Ascending aorta (tissue), 2 donors: ENCODE measurements at regions not wholly inside any gene's neighbourhood (a gene's known extent, or its start where the extent isn't known, plus 50 kb on each side); places are given as distances from the start of the nearest gene placed in this dataset.

Experiments
- DNase-seq, 2 donors: peaks; one replicate each; pipeline ENCODE4 v3.0.0-alpha.2; 2019; ENCODE audit warnings: low spot score in 2 of 2
- H3K27ac ChIP-seq, 2 donors: fragments of 200-600 bp; sonication (generic); one replicate each; pipeline ENCODE4 v1.5.1; 2016 to 2017; ENCODE audit warnings: mild to moderate bottlenecking in 1 of 2
- H3K27me3 ChIP-seq: fragments of 200-600 bp; sonication (generic); one replicate; pipeline ENCODE4 v1.5.1; 2017
- H3K36me3 ChIP-seq, 2 donors: fragments of 200-600 bp; sonication (generic); one replicate each; pipeline ENCODE4 v1.5.1; 2016
- H3K4me1 ChIP-seq, 2 donors: fragments of 200-600 bp; sonication (generic); one replicate each; pipeline ENCODE4 v1.5.1; 2016 to 2017; ENCODE audit warnings: mild to moderate bottlenecking in 1 of 2
- H3K4me3 ChIP-seq, 2 donors: fragments of 200-600 bp; sonication (generic); one replicate each; pipeline ENCODE4 v1.5.1; 2016 to 2017; ENCODE audit warnings: mild to moderate bottlenecking in 1 of 2
- H3K9me3 ChIP-seq, 2 donors: fragments of 200-600 bp; sonication (generic); one replicate each; pipeline ENCODE4 v1.5.1; 2016
- intact Hi-C: fragments of 100-400 bp; cut with DNase I; formaldehyde crosslinking; loops from one replicate; pipeline ENCODE4 v1.15.1; 2023
- TF ChIP-seq, protein P1 (sequence below), 3 experiments: fragments of 200-600 bp in 2 of 3; fragments of 450-650 bp in 1 of 3; sonication (generic) in 2 of 3; IDR thresholded peaks; one replicate each; pipeline ENCODE4 v1.5.1; 2016 to 2019; ENCODE audit warnings: antibody characterized with exemption in 3 of 3, mild to moderate bottlenecking in 1 of 3, moderate library complexity in 1 of 3

DNA sequence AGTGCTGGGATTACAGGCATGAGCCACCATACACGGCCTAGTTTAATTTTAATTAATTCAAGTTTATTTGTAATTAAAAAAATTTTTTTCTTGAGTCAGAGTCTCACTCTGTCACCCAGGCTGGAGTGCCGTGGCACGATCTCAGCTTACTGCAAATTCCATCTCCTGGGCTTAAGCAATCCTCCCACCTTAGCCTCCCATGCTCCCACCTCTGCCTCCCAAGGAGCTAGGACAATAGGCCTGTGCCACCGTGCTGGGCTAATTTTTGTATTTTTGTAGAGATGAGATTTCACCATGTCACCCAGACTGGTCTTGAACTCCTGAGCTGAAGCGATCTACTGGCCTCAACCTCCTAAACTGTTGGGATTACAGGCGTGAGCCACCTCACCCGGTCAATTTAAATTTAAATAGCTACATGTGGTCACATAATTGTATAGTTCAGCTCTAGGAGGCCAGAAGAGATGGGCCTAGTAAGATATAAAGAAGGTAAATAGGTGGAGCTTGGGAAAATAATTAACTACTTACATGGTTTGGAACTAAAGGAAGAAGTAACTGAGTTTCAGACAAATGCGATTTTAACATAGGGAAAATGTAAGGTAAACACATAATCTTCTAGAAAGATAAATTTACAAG lies 220.0 kb upstream of the CITED2 start:
- H3K36me3 ChIP-seq, result no peaks in the 10 kb centered on the region
- peaks cover 7 to 51% of the 10 kb centered on the region in 2 donors for H3K4me1 ChIP-seq
- no peak for DNase-seq
- TF ChIP-seq, protein P1, sequence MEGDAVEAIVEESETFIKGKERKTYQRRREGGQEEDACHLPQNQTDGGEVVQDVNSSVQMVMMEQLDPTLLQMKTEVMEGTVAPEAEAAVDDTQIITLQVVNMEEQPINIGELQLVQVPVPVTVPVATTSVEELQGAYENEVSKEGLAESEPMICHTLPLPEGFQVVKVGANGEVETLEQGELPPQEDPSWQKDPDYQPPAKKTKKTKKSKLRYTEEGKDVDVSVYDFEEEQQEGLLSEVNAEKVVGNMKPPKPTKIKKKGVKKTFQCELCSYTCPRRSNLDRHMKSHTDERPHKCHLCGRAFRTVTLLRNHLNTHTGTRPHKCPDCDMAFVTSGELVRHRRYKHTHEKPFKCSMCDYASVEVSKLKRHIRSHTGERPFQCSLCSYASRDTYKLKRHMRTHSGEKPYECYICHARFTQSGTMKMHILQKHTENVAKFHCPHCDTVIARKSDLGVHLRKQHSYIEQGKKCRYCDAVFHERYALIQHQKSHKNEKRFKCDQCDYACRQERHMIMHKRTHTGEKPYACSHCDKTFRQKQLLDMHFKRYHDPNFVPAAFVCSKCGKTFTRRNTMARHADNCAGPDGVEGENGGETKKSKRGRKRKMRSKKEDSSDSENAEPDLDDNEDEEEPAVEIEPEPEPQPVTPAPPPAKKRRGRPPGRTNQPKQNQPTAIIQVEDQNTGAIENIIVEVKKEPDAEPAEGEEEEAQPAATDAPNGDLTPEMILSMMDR (IDR thresholded peaks at IDR 0.05), result no peak
- peak overlapping the region in 1 of 2 donors; percentile 23 for H3K27ac ChIP-seq
- no peak overlapping the region for H3K4me3 ChIP-seq
- H3K27me3 ChIP-seq, result no peaks in the 10 kb centered on the region
- no peaks in the 10 kb centered on the region for H3K9me3 ChIP-seq
- intact Hi-C loops, result no loop called here

DNA sequence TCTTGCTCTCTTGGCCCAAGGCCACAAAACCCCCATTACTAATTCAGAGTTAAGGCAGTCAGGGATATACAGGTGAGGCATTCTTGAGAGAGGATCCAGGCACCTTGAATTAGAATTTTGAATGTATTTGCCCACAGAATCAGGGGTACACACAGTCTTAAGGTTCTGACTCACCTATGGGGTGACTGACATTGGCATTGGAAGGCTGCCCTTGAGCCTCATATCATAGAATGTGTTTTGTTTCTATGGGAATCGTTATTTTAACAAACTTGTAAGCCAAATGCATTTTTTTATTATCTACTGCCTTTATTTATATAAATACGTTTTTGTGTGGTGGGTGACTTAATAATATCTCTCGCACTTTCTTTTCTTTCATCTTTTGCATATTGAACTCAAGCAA lies 218.6 kb upstream of the CITED2 start:
- no peak overlapping the region for H3K4me3 ChIP-seq
- H3K9me3 ChIP-seq, result no peaks in the 10 kb centered on the region
- no peaks in the 10 kb centered on the region for H3K36me3 ChIP-seq
- DNase-seq, result no peak
- no peaks in the 10 kb centered on the region for H3K27me3 ChIP-seq
- intact Hi-C loops, result no loop called here
- H3K27ac ChIP-seq, result peak overlapping the region in 1 of 2 donors; percentile 10
- H3K4me1 ChIP-seq, result peaks cover 7 to 45% of the 10 kb centered on the region in 2 donors
- TF ChIP-seq, protein P1 (IDR thresholded peaks at IDR 0.05), result no peak

DNA sequence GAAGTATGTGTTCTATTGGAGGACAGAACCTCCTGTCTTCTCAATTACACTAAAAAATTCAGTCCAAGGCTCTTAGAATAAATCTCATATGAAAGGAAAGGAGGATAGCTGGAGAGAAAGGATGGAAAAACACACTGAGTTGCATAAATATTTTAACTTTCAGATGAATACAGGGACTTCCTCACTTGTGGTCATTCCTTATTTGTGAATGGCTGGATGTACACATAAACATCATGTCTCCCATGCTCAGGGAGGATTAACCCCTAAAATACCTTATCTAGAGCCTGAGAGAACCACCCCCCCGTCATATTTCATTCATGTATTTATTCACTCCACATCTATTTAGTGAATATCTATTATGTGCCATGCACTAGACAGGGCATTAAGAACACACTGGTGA lies 217.6 kb upstream of the CITED2 start:
- Histone ChIP-seq H3K9me3 (no peaks in the 10 kb centered on the region), H3K4me3 (no peak overlapping the region), H3K27ac (peak overlapping the region; percentile 10 to 69), H3K27me3 (no peaks in the 10 kb centered on the region), H3K36me3 (no peaks in the 10 kb centered on the region), H3K4me1 (peaks cover 4 to 38% of the 10 kb centered on the region in 2 donors)
- DNase-seq, result no peak
- intact Hi-C loops, result no loop called here
- TF ChIP-seq, protein P1 (IDR thresholded peaks at IDR 0.05), result no peak

DNA sequence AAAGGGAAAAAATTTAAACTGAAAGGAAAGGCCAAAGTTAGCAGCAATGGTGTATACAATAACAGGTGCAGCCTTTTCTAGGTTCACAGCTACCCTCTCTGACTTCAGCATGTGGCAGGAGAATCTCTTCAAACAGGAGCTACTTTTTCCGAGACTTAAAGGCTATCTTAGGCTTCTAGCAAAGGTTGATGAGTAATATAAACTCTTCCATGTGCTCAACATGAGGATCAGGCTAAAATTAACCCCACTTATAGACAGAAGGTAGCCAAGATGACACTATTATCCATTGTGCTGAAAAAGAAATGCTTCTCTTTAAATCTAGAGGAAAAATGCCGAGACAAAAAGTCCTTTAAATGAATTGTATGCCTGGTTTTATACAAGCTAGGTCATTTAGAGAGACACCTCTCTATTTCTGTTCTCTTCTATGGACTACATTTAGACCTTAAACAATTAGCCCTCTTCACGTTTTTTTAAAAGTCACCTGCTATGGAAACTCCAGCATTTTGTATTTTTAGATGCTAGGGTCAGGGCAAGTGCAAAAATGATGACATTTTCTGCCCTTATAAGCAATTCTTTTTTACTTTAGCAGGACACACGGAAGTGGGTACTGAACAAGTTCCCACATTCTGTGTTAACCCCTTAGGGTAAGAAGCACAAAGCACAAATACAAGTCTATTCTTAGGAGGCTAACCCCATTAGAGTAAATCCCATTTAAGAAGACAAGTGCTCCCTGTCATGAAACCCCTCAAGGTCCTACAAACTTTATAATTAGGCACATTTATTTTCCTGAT lies 216.8 kb upstream of the CITED2 start:
- Histone ChIP-seq H3K27me3 (no peaks in the 10 kb centered on the region), H3K27ac (peak overlapping the region; percentile 10 to 69), H3K4me1 (peaks cover 4 to 31% of the 10 kb centered on the region in 2 donors), H3K36me3 (no peaks in the 10 kb centered on the region), H3K9me3 (no peaks in the 10 kb centered on the region), H3K4me3 (no peak overlapping the region)
- no peak for DNase-seq
- TF ChIP-seq, protein P1 (IDR thresholded peaks at IDR 0.05), result no peak
- intact Hi-C loops, result no loop called here

DNA sequence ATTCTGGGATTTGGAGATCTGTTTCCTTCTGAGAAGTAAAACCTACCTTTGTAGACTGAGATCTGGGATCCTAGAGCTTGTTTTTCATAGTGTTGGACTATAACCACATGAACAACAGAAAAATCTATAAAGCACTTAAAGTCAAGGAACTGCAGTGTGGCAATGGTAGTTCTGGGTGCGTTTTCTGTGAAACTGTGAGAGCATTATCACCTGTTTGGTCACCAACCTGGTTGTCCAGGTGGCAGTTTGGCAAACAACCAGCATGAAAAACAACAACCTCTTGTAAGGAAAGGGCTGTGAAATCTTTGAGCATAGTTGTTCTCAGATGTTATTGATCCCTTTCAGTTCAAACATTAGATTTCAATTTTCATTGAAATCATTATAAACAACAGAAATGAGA lies 215.8 kb upstream of the CITED2 start:
- no peaks in the 10 kb centered on the region for H3K9me3 ChIP-seq
- intact Hi-C loops, result no loop called here
- no peak for DNase-seq
- peak overlapping the region; percentile 14 to 42 for H3K27ac ChIP-seq
- no peaks in the 10 kb centered on the region for H3K27me3 ChIP-seq
- H3K36me3 ChIP-seq, result no peaks in the 10 kb centered on the region
- TF ChIP-seq, protein P1 (IDR thresholded peaks at IDR 0.05), result no peak
- peaks cover 0 to 24% of the 10 kb centered on the region in 2 donors for H3K4me1 ChIP-seq
- no peak overlapping the region for H3K4me3 ChIP-seq
